ENCODE measurements at regions not wholly inside any gene's neighbourhood (a gene's known extent, or its start where the extent isn't known, plus 50 kb on each side); places are given as distances from the start of the nearest gene placed in this dataset.
A peak's percentile ranks its signal among the peaks of the same experiment; 100 is the strongest.

DNA sequence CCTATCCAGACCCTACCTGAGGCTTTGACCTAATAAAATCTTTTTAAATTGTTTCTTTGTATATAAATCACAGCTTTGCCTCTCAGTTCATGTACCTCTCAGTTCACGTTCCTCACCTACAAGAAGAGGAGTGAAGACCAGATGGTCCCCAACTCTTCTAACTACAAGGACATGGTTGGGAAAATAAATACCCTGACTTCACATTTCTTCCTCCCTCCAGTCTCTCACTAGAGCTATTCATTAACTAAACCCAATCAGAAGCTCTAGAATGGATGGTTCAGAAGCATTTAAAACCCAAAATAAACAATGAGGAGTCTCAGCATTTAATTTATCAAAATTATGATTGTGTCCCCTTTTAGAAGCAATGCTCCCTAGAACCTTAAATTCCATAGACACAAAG is 97.3 kb upstream of the AGTR1 start:
- intact Hi-C loops (cut with DNase I) = no loop called here

DNA sequence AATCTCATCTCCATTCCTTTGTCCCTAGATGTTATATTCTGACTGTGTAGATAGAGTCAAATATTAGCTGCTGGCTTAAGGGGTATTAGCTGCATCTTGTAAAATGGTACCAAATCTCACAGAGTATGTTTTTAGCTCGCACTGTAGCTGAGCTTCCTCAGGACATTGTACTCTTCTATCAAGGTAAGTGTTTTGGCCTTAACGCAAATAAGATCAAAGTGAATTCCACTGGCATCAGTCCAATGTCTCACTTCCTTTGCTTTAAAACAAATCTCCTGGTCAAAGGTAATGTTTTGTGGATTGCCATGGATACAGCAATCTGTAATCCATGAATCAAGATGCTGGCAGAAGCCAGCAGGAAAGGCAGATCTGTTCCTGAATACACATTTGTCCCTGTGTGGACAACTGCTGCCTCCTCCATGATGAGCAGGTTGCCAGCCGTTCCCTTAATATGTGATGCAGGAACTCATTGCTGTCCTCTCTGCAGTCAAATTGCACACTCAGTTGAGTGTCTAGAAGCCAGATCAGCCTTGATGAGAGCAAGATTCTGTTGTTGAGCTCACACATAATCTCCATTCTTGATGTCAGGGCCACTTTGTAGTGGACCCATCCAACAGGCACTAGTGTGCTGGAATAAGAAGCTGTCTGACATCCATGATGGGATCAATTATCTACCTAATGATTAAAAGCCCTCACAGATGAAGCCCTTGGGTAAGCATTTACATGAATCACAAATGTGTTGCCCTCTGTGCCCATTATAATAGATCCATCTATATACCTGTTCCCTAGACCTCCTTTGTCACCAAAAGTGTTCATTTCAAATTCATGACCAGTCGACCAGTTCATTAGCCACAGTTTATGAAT is 96.6 kb upstream of the AGTR1 start:
- Histone ChIP-seq H3K4me1 (ENCODE audit: control insufficient read depth, insufficient read depth, low read length) (peaks cover 3% of the 10 kb centered on the region), H3K27ac (ENCODE audit: low read length) (no peak overlapping the region), H3K9me3 (ENCODE audit: control insufficient read depth, low read length) (no peaks in the 10 kb centered on the region), H3K4me3 (ENCODE audit: low read length) (no peak overlapping the region), H3K27me3 (ENCODE audit: control insufficient read depth, insufficient read depth) (no peaks in the 10 kb centered on the region)
- intact Hi-C loops (cut with DNase I) = no loop called here
- ATAC-seq (no peak), DNase-seq (no peak)
- 67% methylated on average over 4 of the region's 4 CpGs for WGBS

More for the DNA sequence above, 97.3 kb upstream of the AGTR1 start:
- ATAC-seq = no peak
- Histone ChIP-seq H3K27me3 (ENCODE audit: control insufficient read depth, insufficient read depth) (no peaks in the 10 kb centered on the region), H3K4me3 (ENCODE audit: low read length) (no peak overlapping the region), H3K27ac (ENCODE audit: low read length) (no peak overlapping the region), H3K9me3 (ENCODE audit: control insufficient read depth, low read length) (no peaks in the 10 kb centered on the region), H3K4me1 (ENCODE audit: control insufficient read depth, insufficient read depth, low read length) (peaks cover 3% of the 10 kb centered on the region)
- no peak for DNase-seq
- 89% methylated on average over 1 of the region's 1 CpG for WGBS

DNA sequence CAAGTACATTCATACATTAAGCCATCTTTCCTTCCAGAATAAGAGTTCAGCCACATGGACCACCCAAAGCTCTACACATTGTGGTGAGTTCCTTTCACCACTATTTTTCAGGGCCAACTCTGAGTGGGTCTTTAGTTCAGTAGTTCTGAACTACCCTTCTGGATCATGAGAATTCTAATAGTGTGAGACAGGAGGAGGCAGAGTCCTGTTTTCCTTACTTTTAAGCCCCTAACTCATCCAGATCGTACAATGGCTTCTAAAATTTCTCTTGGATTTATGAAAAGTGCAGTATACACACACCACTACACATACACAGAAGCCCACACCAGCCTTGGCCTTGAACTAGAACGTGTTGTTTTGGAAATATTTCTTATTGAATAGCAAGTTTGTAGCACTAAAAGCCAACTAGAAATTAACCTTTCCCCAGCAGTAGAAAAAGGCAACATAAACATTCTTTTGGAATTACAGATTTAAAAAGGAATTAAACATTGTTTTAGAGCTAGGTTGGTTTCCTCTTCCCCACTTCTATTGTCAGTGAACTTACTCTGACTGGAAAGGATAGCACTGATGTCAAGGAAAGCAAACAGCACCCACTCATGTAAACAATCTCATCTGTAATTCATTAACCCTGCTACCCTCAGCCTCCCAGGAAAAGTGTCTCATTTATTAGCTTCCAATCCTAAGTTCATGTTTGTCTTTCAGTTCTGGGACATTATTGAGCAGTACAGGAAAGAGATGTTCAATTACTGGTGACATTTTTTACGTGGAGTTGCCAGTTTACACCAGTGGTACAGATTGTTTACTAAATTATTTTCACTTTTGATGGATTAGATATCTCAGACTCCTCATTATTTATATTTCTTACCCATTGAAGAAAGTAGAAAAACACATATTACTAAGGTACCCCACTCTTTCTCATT is 95.7 kb upstream of the AGTR1 start:
- 67% methylated on average over 3 of the region's 3 CpGs for WGBS
- DNase-seq (no peak), ATAC-seq (no peak)
- Histone ChIP-seq H3K27me3 (ENCODE audit: control insufficient read depth, insufficient read depth) (no peaks in the 10 kb centered on the region), H3K27ac (ENCODE audit: low read length) (no peak overlapping the region), H3K4me1 (ENCODE audit: control insufficient read depth, insufficient read depth, low read length) (peaks cover 6% of the 10 kb centered on the region), H3K9me3 (ENCODE audit: control insufficient read depth, low read length) (no peaks in the 10 kb centered on the region), H3K4me3 (ENCODE audit: low read length) (no peak overlapping the region)
- intact Hi-C loops (cut with DNase I) = no loop called here

DNA sequence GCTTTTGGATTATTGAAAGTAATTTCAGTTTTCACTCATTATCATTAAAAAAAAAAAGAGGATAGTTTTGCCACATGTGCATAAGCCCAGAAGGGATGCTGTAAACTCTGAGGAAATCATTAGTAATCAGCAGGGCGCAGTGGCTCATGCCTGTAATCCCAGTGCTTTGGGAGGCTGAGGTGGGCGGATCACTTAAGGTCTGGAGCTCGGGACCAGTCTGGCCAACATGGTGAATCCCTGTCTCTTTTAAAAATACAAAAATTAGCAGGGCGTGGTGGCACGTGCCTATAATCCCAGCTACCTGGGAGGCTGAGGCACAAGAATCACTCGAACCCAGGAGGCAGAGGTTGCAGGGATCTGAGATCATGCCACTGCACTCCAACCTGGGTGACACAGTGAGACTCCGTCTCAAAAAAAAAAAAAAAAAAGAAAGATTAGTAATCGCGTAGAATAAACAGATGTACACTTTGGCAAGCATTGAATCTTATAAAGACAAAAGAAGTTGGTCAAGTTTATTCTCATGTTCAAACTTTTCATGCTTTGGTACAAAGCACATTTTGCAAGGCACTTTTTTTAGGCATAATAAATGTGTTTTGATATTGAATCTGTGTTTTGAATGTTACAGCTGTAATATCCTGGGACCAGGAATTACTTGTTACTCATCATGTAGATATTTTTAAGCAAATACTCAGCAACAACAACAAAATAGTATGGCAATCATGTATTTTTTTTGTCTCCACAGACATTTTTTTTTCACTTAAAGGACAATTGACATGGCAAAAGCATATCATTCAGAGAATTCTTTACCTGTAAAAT is 93.2 kb upstream of the AGTR1 start:
- 65% methylated on average over 9 of the region's 9 CpGs for WGBS
- Histone ChIP-seq H3K27me3 (ENCODE audit: control insufficient read depth, insufficient read depth) (no peaks in the 10 kb centered on the region), H3K27ac (ENCODE audit: low read length) (peak overlapping the region; percentile 19), H3K9me3 (ENCODE audit: control insufficient read depth, low read length) (no peaks in the 10 kb centered on the region), H3K4me1 (ENCODE audit: control insufficient read depth, insufficient read depth, low read length) (peaks cover 6% of the 10 kb centered on the region), H3K4me3 (ENCODE audit: low read length) (no peak overlapping the region)
- no peak for ATAC-seq
- DNase-seq = peak in 1 of 3 donors; percentile 53
- intact Hi-C loops (cut with DNase I) = no loop called here

DNA sequence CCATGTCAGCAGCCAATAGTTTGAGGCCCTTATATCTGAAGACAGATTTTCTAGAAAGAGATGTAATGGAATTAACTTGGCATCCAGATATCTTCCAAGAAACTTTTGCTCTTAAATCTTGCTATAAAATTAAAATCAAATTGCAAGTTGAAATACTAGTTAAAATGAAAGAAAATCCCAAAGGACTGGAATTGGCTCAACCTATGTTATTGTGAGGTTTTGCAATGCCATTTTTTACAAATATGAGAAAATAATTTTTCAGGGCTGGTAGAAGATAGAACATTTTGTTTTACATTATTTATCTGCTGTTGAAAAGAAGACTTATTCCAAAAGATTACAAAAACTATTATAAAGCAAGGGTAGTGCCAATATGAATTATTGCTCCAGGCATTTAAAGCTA is 92.2 kb upstream of the AGTR1 start:
- Histone ChIP-seq H3K4me1 (ENCODE audit: control insufficient read depth, insufficient read depth, low read length) (peaks cover 6% of the 10 kb centered on the region), H3K9me3 (ENCODE audit: control insufficient read depth, low read length) (no peaks in the 10 kb centered on the region), H3K4me3 (ENCODE audit: low read length) (no peak overlapping the region), H3K27me3 (ENCODE audit: control insufficient read depth, insufficient read depth) (no peaks in the 10 kb centered on the region), H3K27ac (ENCODE audit: low read length) (no peak overlapping the region)
- ATAC-seq (peak in 1 of 2 donors; percentile 65), DNase-seq (no peak)
- intact Hi-C loops (cut with DNase I) = no loop called here

DNA sequence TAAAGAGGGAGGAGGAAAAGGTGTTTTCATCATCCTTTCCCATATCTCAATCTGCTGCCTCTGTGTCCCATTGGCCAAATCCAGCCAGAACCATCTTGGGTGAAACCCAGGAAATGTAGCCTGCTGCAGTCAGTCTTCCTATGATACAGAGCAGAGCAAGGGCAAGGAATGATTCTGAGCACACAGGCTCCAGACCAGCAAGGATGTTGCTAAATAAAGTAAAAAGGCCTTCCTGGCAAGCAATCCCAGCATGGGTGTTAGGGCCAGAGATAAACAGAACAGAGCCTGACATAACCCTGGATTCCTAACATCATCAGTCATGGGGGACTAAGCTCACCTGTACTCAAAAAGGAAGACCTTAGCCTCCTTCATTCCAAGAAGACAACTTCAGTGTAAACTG is 90.7 kb upstream of the AGTR1 start:
- ATAC-seq (peak; percentile 62 to 89), DNase-seq (peak in 2 of 3 donors; percentile 12 to 44)
- intact Hi-C loops (cut with DNase I) = no loop called here
- Histone ChIP-seq H3K9me3 (ENCODE audit: control insufficient read depth, low read length) (no peaks in the 10 kb centered on the region), H3K4me1 (ENCODE audit: control insufficient read depth, insufficient read depth, low read length) (peaks cover 6% of the 10 kb centered on the region), H3K27me3 (ENCODE audit: control insufficient read depth, insufficient read depth) (no peaks in the 10 kb centered on the region), H3K27ac (ENCODE audit: low read length) (peak overlapping the region; percentile 45), H3K4me3 (ENCODE audit: low read length) (no peak overlapping the region)

DNA sequence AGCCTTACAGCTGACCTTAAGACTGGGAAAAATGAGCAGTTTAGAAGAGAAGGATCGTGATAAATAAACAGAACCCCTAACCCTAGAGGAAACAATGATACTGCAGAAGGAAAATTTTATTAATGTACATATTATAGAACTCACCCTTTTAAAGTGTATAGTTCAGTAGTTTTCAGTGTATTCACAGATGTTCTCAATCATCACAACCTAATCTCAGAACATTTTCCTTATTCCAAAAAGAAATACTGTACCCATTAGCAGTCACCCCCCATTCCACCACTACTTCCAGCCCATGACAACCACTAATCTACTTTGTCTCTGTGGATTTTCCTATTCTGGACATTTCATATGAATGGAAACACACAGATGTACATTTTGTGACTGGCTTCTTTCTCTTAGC is 90.2 kb upstream of the AGTR1 start:
- peaks cover 6% of the 10 kb centered on the region for H3K4me1 ChIP-seq (ENCODE audit: control insufficient read depth, insufficient read depth, low read length)
- H3K27me3 ChIP-seq (ENCODE audit: control insufficient read depth, insufficient read depth) = no peaks in the 10 kb centered on the region
- ATAC-seq (no peak), DNase-seq (no peak)
- WGBS = 51% methylated on average over 1 of the region's 1 CpG
- no peak overlapping the region for H3K4me3 ChIP-seq (ENCODE audit: low read length)
- intact Hi-C loops (cut with DNase I) = no loop called here
- no peaks in the 10 kb centered on the region for H3K9me3 ChIP-seq (ENCODE audit: control insufficient read depth, low read length)
- no peak overlapping the region for H3K27ac ChIP-seq (ENCODE audit: low read length)

DNA sequence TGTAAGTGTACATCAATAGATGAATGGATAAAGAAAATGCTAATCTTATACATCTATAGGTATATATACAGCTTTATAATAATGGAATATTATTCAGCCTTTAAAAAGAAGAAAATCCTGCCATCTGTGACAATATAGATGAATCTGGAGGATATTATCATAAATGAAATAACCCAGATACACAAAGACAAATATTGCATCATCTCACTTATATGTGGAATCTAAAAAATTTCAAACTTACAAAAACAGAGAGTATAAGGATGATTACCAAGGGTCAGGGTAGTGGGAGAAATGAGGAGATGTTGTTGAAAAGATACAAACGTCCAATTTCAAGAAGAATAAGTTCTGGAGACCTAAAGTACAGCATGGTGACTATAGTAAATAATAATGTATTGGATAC is 85.4 kb upstream of the AGTR1 start:
- DNase-seq (no peak), ATAC-seq (no peak)
- intact Hi-C loops (cut with DNase I) = no loop called here
- Histone ChIP-seq H3K4me1 (ENCODE audit: control insufficient read depth, insufficient read depth, low read length) (no peaks in the 10 kb centered on the region), H3K27ac (ENCODE audit: low read length) (no peak overlapping the region), H3K27me3 (ENCODE audit: control insufficient read depth, insufficient read depth) (no peaks in the 10 kb centered on the region), H3K9me3 (ENCODE audit: control insufficient read depth, low read length) (no peaks in the 10 kb centered on the region), H3K4me3 (ENCODE audit: low read length) (no peak overlapping the region)
- 43% methylated on average over 1 of the region's 1 CpG for WGBS

DNA sequence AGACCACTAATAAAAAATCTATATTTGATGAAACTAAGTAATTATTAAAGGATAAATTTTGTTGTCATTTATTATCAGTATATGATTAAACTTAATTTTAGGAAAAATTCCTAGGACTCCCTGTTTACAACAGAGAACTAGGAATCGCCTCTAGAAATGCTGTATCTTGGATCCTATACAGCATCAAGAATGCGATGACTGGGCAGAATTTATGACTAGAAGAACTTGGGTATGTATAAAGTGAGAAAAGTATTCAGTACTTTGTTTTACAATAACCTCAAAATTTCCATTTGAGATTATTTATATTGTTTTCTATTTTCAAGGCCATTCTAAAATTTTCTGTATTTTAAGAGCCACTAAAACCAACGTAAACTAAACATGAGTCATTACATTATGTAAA is 82.3 kb upstream of the AGTR1 start:
- Histone ChIP-seq H3K27me3 (ENCODE audit: control insufficient read depth, insufficient read depth) (no peaks in the 10 kb centered on the region), H3K4me1 (ENCODE audit: control insufficient read depth, insufficient read depth, low read length) (no peaks in the 10 kb centered on the region), H3K4me3 (ENCODE audit: low read length) (no peak overlapping the region), H3K27ac (ENCODE audit: low read length) (no peak overlapping the region), H3K9me3 (ENCODE audit: control insufficient read depth, low read length) (no peaks in the 10 kb centered on the region)
- 86% methylated on average over 3 of the region's 3 CpGs for WGBS
- ATAC-seq (no peak), DNase-seq (no peak)
- intact Hi-C loops (cut with DNase I) = no loop called here

DNA sequence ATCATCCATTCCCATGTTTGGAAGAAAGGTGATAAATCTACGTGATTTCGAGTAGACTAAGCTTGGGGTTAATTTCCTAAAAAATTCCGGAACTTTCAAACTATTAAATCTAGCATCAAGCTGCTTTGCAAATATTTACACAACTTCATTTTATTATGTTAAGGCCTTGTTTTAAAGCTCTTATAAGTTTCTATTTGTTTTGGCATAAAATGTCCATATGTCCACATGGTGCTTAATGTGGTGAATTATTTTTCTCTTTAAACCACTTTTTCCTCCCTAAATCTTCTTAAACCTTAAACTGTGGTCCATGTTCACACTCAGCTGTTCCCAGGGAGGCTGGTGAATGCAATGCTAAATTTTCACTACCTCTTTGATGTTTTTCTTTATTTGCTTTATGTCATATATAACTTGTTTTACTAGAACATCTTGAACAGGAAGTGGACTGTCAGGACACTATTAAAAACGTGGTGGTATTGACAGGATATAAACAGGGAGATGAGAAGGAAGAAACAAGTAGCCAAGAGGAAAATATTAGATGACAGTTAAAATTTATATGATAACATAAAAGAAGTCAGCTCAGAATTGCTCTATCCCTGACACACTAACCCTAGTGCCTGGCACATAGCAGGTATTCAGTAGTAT is 72.5 kb upstream of the AGTR1 start:
- H3K27ac ChIP-seq (ENCODE audit: low read length) = no peak overlapping the region
- DNase-seq = no peak
- no peaks in the 10 kb centered on the region for H3K9me3 ChIP-seq (ENCODE audit: control insufficient read depth, low read length)
- no peak overlapping the region for H3K4me3 ChIP-seq (ENCODE audit: low read length)
- no peaks in the 10 kb centered on the region for H3K4me1 ChIP-seq (ENCODE audit: control insufficient read depth, insufficient read depth, low read length)
- no peaks in the 10 kb centered on the region for H3K27me3 ChIP-seq (ENCODE audit: control insufficient read depth, insufficient read depth)
- 71% methylated on average over 4 of the region's 4 CpGs for WGBS
- ATAC-seq = no peak
- intact Hi-C loops (cut with DNase I) = no loop called here
